Epithelial cell of prostate (primary cell): ENCODE measurements at regions not wholly inside any gene's neighbourhood (a gene's known extent, or its start where the extent isn't known, plus 50 kb on each side); places are given as distances from the start of the nearest gene placed in this dataset.

Experiments used
- DNase-seq: peaks from one replicate; pipeline ENCODE4 v3.0.0-alpha.2; 2011; ENCODE audit warnings: low read depth, low spot score
- H3K27ac ChIP-seq: fragments of 450-650 bp; 2 replicates; pipeline ENCODE4 v1.5.1; 2017; ENCODE audit warnings: mild to moderate bottlenecking

DNA sequence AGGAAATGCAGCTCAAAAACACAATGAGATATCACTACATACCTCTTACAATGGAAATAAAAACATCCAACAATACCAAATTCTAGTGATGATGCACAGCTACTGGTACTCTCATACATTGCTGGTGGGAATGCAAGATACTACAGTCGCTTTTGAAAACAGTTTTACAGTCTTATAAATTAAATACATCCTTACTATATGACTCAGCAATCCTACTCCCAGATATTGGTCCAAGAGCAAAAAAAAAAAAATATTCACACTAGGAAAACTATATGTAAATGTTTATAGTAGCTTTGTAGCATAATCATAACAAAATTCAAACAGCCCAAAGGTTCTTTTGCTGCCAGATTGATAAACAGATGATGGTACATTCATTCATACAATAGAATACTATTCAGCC, 217.4 kb upstream of the FAM83B start:
- H3K27ac ChIP-seq, result no peak overlapping the region
- DNase-seq, result no peak

DNA sequence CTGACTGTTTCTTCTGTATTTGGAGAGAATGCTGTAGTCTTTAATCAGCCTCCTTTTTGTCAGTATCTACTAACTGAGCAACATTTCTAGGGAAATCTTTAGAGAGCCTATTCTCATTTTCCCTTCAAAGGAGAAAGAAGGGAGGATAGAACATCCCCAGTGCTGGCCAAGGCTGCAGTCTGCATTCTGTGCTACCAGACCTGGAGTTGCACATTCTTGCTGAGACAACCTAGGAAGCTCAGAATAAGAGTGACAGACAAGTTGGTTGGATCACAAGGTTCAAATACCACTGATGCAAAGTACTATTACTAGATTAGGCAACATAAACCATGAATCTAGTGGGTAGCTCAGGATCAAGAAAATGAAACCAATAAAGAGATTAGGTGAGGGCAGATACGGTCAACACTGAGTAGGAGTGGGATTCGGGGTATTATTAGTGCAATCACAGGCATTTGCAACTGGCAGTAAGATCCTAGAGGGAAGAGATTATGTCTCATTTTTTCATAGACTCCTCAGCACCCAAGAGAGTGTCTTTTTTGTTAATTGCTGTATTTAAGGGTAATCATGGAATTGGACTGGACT, 213.5 kb upstream of the FAM83B start:
- no peak overlapping the region for H3K27ac ChIP-seq
- DNase-seq, result no peak

GRCh38 chr6:54633601-54634000, 213.0 kb upstream of the FAM83B start:
- no peak for DNase-seq
- H3K27ac ChIP-seq, result no peak overlapping the region

GRCh38 chr6:54640911-54641310, 205.7 kb upstream of the FAM83B start:
- DNase-seq, result no peak
- no peak overlapping the region for H3K27ac ChIP-seq

- no peak for DNase-seq
- H3K27ac ChIP-seq, result no peak overlapping the region
Observed at GRCh38 chr6:54646069-54646950, 200.3 kb upstream of the FAM83B start.

- no peak for DNase-seq
- H3K27ac ChIP-seq, result no peak overlapping the region
Observed at GRCh38 chr6:54646951-54647664, 199.5 kb upstream of the FAM83B start.

DNA sequence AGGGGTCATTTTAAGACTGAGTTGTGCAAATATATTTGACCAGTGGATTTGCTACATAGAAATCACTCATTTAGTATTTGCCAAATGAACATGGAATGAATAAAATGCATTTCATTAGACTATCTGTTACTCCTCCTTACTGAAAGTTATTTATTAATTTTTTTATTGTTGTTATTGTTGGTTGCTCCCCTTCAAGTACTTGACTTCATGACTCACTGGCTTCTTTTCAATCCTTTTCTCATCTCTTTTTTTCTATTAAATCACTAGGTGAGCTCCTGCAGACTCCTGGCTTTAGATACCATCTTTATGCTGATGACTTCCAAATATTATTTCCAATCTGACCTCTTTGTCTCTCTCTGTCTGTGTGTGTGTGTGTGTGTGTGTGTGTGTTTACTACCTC, 192.2 kb upstream of the FAM83B start:
- DNase-seq, result no peak
- H3K27ac ChIP-seq, result no peak overlapping the region

GRCh38 chr6:54655162-54655561, 191.4 kb upstream of the FAM83B start:
- DNase-seq, result peak; percentile 29
- H3K27ac ChIP-seq, result no peak overlapping the region

GRCh38 chr6:54665278-54665677, 181.3 kb upstream of the FAM83B start:
- DNase-seq, result no peak

GRCh38 chr6:54680531-54680930, 166.0 kb upstream of the FAM83B start:
- DNase-seq, result no peak
- H3K27ac ChIP-seq, result no peak overlapping the region

More at GRCh38 chr6:54665278-54665677, 181.3 kb upstream of the FAM83B start:
- no peak overlapping the region for H3K27ac ChIP-seq

DNA sequence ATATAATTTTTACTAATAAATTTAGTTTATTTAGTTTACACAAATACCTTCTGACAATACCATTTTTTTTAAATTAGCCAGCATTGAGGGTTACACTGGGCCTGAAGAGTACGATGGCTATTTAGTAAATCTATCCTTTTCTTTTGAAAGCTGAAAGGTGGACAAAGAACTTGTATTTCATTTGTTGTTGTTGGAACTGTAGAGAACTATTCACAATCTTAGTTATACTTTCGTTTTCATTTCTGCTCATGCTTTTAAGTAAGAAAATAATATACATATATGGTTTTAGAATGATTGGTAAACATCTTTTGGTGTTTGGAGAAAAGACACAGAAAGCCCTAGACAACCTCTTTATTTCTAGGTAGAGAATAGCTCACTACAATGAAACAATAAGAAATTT, 165.3 kb upstream of the FAM83B start:
- no peak overlapping the region for H3K27ac ChIP-seq
- DNase-seq, result no peak

DNA sequence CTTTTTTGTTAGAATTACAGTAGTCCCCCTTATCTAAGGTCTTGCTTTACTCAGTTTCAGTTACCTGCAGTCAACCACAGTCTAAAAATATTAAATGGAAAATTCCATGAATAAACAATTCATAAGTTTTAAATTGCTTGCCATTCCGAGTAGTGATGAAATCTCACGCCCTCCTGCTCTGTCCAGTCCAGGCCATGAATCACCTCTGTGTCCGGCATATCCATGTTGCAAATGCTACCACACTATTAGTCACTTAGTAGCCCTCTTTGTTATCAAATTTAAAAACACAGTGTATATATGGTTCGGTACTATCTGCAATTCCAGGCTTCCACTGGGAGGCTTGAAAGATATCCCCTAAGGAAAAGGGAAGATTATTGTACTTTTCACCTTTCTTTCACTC, 164.6 kb upstream of the FAM83B start:
- no peak for DNase-seq

GRCh38 chr6:54689620-54690019, 157.0 kb upstream of the FAM83B start:
- H3K27ac ChIP-seq, result no peak overlapping the region
- DNase-seq, result no peak

More for the DNA sequence above, 164.6 kb upstream of the FAM83B start:
- H3K27ac ChIP-seq, result no peak overlapping the region

DNA sequence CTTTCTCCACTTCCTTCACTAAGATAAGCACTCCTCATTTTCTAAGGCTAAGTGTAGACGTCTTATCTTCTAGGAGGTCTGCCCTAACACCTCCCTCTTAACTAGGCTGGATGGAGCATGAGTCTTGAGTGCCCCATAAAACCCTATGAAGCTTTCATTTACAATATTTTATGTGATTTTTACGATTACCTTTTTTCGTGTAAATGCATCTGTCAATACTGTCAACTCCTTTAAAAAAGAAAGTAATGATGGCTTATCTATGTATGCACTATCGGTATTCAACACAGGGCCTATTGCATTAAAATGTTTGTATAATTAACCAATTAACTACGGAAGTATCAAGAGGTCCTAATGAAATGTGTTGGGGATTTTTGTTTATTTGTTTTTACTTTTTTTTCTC, 156.0 kb upstream of the FAM83B start:
- no peak overlapping the region for H3K27ac ChIP-seq
- DNase-seq, result no peak

DNA sequence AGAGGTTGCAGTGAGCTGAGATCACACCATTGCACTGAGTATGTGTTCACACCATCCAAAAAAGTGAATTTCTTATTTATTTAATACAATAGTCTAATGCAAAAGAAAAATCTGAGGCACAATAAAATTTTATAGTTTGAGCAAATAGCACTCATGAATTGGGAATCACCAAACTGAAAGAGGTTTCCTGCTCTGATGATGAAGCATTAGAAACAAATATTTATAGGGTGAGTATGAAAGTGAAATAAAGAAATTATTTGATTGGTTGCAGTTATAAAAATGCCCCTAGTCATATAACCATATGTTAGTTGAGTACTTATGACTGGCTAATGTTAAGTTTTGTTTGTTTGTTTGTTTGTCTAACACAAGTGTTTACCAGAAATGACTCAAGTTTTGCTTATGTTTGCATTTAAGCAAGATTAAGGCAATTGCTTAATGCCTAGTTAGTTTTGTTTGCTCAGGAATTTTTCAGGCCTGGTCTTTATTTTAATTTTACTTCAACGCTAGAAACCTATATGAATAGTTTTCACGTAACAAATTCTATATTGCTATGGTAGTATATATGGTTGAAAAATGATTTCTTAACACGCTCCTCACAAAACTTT, 151.5 kb upstream of the FAM83B start:
- DNase-seq, result no peak
- no peak overlapping the region for H3K27ac ChIP-seq

GRCh38 chr6:54695815-54696214, 150.8 kb upstream of the FAM83B start:
- DNase-seq, result no peak
- no peak overlapping the region for H3K27ac ChIP-seq

GRCh38 chr6:54697424-54697823, 149.1 kb upstream of the FAM83B start:
- no peak for DNase-seq
- peak overlapping the region; percentile 86 for H3K27ac ChIP-seq

- peak; percentile 75 for DNase-seq
- H3K27ac ChIP-seq, result peak overlapping the region; percentile 86
Observed at GRCh38 chr6:54698974-54699373, 147.6 kb upstream of the FAM83B start.

DNA sequence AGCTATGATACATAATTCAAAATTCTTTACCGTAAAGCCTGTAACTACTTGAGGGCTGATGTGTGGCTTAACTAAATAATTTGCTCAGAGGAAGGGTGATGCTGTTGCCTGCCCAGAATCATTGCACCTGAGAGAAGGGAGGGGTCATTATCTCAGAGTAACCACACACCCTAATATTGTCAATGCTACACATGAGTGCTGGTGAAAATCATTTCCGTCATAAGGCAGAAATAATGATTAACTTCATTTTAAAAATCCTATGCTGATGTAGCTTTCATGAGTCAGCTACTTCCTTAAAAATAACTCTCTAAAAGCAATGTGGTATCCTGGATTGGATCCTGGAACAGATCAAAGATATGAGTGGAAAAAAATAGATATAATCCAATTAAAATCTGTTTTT, 146.4 kb upstream of the FAM83B start:
- peak; percentile 14 for DNase-seq
- peak overlapping the region; percentile 86 for H3K27ac ChIP-seq

DNA sequence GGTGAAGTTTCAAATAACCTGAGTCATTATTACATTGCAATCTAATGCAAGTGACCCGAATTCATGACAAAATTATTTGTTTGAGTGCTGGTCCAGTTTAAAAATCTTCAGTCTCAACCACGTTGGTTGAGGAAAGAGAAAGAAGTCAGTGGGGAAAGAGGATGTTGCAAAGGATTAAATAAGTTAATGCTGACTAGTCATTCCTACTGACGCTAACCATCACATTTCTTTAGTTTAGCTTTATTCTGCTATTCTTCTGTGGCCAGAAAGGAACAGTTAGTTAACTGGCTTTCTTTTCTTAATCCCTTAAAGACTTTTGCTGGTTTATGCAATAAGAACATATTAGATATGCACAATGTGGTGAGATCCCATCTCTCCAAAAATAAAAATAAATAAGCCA, 143.8 kb upstream of the FAM83B start:
- H3K27ac ChIP-seq, result no peak overlapping the region
- no peak for DNase-seq

- DNase-seq, result no peak
Observed at GRCh38 chr6:54706391-54706790, 140.2 kb upstream of the FAM83B start.

More at GRCh38 chr6:54706391-54706790, 140.2 kb upstream of the FAM83B start:
- no peak overlapping the region for H3K27ac ChIP-seq
